ENCODE measurements at regions not wholly inside any gene's neighbourhood (a gene's known extent, or its start where the extent isn't known, plus 50 kb on each side); places are given as distances from the start of the nearest gene placed in this dataset.

- no peak for TF ChIP-seq ZFX (IDR thresholded peaks at IDR 0.05)
- TF ChIP-seq CTCF (conservative IDR thresholded peaks at IDR 0.05): no peak
- H3K27ac ChIP-seq: no peak overlapping the region
These were observed 99.8 kb downstream of the VPREB1 start for GRCh38 chr22:22344430-22344829.

- no peak for TF ChIP-seq ZFX (IDR thresholded peaks at IDR 0.05)
- no peak for TF ChIP-seq CTCF (conservative IDR thresholded peaks at IDR 0.05)
- no peak overlapping the region for H3K27ac ChIP-seq
These were observed 101.2 kb downstream of the VPREB1 start for GRCh38 chr22:22345781-22346180.

GRCh38 chr22:22346401-22347107 is 102.0 kb downstream of the VPREB1 start:
- H3K27ac ChIP-seq: no peak overlapping the region
- no peak for TF ChIP-seq ZFX (IDR thresholded peaks at IDR 0.05)
- no peak for TF ChIP-seq CTCF (conservative IDR thresholded peaks at IDR 0.05)

- TF ChIP-seq CTCF (conservative IDR thresholded peaks at IDR 0.05) (peak; percentile 39), ZFX (IDR thresholded peaks at IDR 0.05) (no peak)
- H3K27ac ChIP-seq: no peak overlapping the region
These were observed 103.7 kb downstream of the VPREB1 start for GRCh38 chr22:22348127-22348814.

GRCh38 chr22:22348815-22349454 is 104.3 kb downstream of the VPREB1 start:
- TF ChIP-seq ZFX (IDR thresholded peaks at IDR 0.05) (no peak), CTCF (conservative IDR thresholded peaks at IDR 0.05) (no peak)

GRCh38 chr22:22349455-22349836 is 104.9 kb downstream of the VPREB1 start:
- no peak for TF ChIP-seq CTCF (conservative IDR thresholded peaks at IDR 0.05)
- TF ChIP-seq ZFX (IDR thresholded peaks at IDR 0.05): no peak
- H3K27ac ChIP-seq: no peak overlapping the region

More at GRCh38 chr22:22348815-22349454, 104.3 kb downstream of the VPREB1 start:
- H3K27ac ChIP-seq: no peak overlapping the region

GRCh38 chr22:22351366-22351765 is 106.8 kb downstream of the VPREB1 start:
- TF ChIP-seq ZFX (IDR thresholded peaks at IDR 0.05): no peak
- no peak for TF ChIP-seq CTCF (conservative IDR thresholded peaks at IDR 0.05)
- no peak overlapping the region for H3K27ac ChIP-seq

Measured in C4-2B (cell line).